Activated B cell treated with CpG ODN at 0.5 μM for 24 hours (primary cell): ENCODE measurements at regions not wholly inside any gene's neighbourhood (a gene's known extent, or its start where the extent isn't known, plus 50 kb on each side); places are given as distances from the start of the nearest gene placed in this dataset.

Experiments
- ATAC-seq: fragments of 200-7000 bp; cut with Tn5 transposase; one replicate; pipeline ENCODE4 v1.10.0; 2021; ENCODE audit warnings: low read depth, mild to moderate bottlenecking, moderate library complexity
- CTCF ChIA-PET: fragments of 350-600 bp; sonication (Branson Sonifier 250); formaldehyde crosslinking; loops from one replicate; lab custom pipeline; 2021; ENCODE audit warnings: antibody characterized with exemption; lab: Charles Lee
- POLR2A ChIA-PET: fragments of 350-600 bp; sonication (Branson Sonifier 250); formaldehyde crosslinking; loops from one replicate; lab custom pipeline; 2021; ENCODE audit warnings: antibody characterized with exemption; lab: Charles Lee
- DNase-seq: peaks from one replicate; pipeline ENCODE4 v3.0.0; 2022
- H3K27ac Mint-ChIP-seq: one replicate; pipeline ENCODE4 v1.8.0; 2020; ENCODE audit warnings: mixed read lengths
- H3K27me3 Mint-ChIP-seq: one replicate; pipeline ENCODE4 v1.8.0; 2021; ENCODE audit warnings: mixed read lengths
- H3K36me3 Mint-ChIP-seq: one replicate; pipeline ENCODE4 v1.8.0; 2021; ENCODE audit warnings: low read depth, mixed read lengths
- H3K4me1 Mint-ChIP-seq: one replicate; pipeline ENCODE4 v1.8.0; 2021; ENCODE audit warnings: mixed read lengths
- H3K4me3 Mint-ChIP-seq: one replicate; pipeline ENCODE4 v1.8.0; 2020; ENCODE audit warnings: mild to moderate bottlenecking, mixed read lengths
- H3K9me3 Mint-ChIP-seq: one replicate; pipeline ENCODE4 v1.8.0; 2020; ENCODE audit warnings: mixed read lengths
- intact Hi-C: fragments of 100-400 bp; cut with micrococcal nuclease; formaldehyde crosslinking; loops from one replicate; pipeline ENCODE4 v1.15.1; 2024
- TF ChIP-seq, protein P1 (sequence below): fragments of 200-600 bp; IDR thresholded peaks from one replicate; pipeline ENCODE4 v1.8.0; 2022; ENCODE audit warnings: antibody characterized with exemption, mild to moderate bottlenecking

DNA sequence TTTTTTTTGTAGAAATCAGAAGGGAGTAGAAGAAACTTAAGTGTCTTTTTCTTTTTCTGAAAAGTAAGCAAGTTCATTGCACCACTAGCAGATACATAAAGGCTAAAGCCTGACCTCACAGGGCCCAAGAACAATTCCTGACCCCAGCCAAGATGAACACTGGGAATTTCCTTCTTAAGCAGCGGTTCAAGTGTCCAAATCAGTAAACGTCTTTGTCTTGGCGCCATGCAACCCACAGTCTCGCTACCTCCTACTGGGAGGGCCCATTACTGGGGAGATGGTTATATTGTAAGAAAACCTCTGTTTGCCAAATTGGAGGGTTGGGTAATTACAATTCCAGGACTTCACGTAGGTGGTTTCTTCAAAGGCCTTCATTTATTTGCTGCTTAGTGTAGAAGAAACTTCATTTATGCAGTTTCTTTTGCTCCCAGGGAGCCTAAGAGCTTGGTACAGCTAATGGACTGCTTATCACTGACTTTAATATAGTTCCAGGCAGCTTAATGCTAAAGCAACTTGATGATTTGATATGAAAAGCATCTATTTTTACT lies 58.3 kb upstream of the ADRB1 start:
- Mint-ChIP-seq H3K27me3 (no peaks in the 10 kb centered on the region), H3K27ac (no peak overlapping the region), H3K4me3 (no peak overlapping the region), H3K9me3 (peaks cover 8% of the 10 kb centered on the region), H3K4me1 (no peaks in the 10 kb centered on the region), H3K36me3 (no peaks in the 10 kb centered on the region)
- POLR2A ChIA-PET: no interaction called here
- DNase-seq (no peak), ATAC-seq (no peak)
- TF ChIP-seq, protein P1, sequence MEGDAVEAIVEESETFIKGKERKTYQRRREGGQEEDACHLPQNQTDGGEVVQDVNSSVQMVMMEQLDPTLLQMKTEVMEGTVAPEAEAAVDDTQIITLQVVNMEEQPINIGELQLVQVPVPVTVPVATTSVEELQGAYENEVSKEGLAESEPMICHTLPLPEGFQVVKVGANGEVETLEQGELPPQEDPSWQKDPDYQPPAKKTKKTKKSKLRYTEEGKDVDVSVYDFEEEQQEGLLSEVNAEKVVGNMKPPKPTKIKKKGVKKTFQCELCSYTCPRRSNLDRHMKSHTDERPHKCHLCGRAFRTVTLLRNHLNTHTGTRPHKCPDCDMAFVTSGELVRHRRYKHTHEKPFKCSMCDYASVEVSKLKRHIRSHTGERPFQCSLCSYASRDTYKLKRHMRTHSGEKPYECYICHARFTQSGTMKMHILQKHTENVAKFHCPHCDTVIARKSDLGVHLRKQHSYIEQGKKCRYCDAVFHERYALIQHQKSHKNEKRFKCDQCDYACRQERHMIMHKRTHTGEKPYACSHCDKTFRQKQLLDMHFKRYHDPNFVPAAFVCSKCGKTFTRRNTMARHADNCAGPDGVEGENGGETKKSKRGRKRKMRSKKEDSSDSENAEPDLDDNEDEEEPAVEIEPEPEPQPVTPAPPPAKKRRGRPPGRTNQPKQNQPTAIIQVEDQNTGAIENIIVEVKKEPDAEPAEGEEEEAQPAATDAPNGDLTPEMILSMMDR: no peak
- intact Hi-C loops: no loop called here
- CTCF ChIA-PET: no interaction called here

DNA sequence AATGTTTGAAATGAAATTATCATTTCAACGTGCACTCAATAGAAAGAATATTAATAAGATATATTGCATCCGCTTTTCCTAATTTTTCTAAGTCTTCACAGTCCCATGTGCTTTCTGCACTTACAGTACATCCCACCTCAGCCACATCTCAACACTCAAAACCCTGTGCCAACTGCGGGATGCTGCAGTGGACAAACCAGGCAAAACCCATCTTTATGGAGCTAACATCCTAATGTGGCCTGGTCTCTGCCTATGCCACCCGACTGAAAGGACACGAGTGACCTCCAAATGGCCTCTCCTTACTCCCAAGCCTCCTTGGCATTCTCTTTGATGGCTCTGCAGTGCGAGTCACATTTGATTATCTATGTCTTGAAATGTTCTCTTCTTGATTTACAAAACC lies 57.4 kb upstream of the ADRB1 start:
- POLR2A ChIA-PET: no interaction called here
- Mint-ChIP-seq H3K4me3 (no peak overlapping the region), H3K4me1 (no peaks in the 10 kb centered on the region), H3K27me3 (no peaks in the 10 kb centered on the region), H3K27ac (no peak overlapping the region), H3K9me3 (peaks cover 8% of the 10 kb centered on the region), H3K36me3 (no peaks in the 10 kb centered on the region)
- DNase-seq: no peak
- intact Hi-C loops: no loop called here
- TF ChIP-seq, protein P1: no peak
- CTCF ChIA-PET: no interaction called here
- ATAC-seq: no peak

DNA sequence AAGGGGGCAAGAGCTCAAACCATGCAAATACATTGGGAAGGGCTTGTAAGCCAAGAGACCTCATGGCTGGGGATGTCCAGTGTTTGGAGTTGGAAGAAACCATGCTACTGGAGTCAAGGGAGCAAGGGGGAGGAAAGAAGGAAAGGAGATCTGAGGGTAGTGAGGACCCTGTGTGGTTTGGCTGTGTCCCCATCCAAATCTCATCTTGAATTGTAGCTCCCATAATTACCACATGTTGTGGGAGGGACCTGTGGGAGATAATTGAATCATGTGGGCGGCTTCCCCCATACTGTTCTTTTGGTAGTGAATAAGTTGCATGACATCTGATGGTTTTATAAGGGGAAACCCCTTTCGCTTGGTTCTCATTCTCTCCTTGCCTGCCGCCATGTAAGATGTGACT lies 56.5 kb upstream of the ADRB1 start:
- Mint-ChIP-seq H3K36me3 (no peaks in the 10 kb centered on the region), H3K9me3 (peaks cover 8% of the 10 kb centered on the region), H3K27ac (no peak overlapping the region), H3K4me1 (no peaks in the 10 kb centered on the region), H3K27me3 (peaks cover 4% of the 10 kb centered on the region), H3K4me3 (no peak overlapping the region)
- TF ChIP-seq, protein P1: no peak
- CTCF ChIA-PET: no interaction called here
- POLR2A ChIA-PET: no interaction called here
- ATAC-seq (no peak), DNase-seq (no peak)
- intact Hi-C loops: no loop called here

DNA sequence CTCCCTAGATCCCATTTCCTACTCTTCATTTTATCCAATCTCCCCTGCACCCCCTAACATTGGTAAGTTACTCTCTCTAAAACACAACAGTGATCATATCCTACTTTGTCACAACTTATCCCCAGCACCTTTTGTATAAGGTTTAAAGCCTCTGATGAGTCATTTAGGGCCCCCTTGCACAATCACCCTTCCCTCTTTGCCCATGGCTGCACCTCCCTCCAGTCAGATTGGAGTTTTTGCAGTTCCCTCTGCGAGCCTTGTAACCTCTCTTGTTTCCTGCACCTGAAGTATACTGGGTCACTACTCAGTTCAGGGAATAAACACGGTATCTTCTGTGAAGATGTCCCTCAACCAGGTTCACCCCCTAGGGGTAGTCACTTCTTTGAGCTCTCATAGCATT lies 55.9 kb upstream of the ADRB1 start:
- ChIA-PET POLR2A (interaction anchor here (0.6 kb wide), 1 partner anchor 15 kb away, joined by 5 read pairs; no protein-coding TSS in a partner anchor), CTCF (no interaction called here)
- H3K27ac Mint-ChIP-seq: no peak overlapping the region
- H3K4me1 Mint-ChIP-seq: no peaks in the 10 kb centered on the region
- ATAC-seq (no peak), DNase-seq (no peak)
- TF ChIP-seq, protein P1: no peak
- H3K36me3 Mint-ChIP-seq: no peaks in the 10 kb centered on the region
- H3K4me3 Mint-ChIP-seq: no peak overlapping the region
- peaks cover 7% of the 10 kb centered on the region for H3K27me3 Mint-ChIP-seq
- intact Hi-C loops: no loop called here
- peaks cover 8% of the 10 kb centered on the region for H3K9me3 Mint-ChIP-seq

DNA sequence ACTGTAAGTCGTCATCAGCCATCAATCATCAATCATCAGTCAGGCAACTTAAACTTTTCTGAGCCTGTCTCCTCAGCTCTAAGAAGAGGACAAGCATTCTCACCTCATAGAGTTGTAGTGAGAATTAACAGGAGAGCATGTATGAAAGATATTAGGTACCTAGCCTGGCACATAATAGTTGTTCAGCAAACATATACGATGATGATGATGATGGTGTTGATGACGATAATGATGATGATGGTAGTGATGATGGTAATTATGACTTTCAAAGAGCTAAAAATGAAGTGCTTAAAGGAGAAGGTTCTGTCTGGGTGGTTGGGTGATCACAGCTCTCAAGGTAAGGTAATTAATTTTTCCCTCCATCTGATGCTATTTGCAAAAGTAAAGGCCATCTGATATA lies 55.1 kb upstream of the ADRB1 start:
- intact Hi-C loops: no loop called here
- H3K27ac Mint-ChIP-seq: no peak overlapping the region
- ChIA-PET POLR2A (no interaction called here), CTCF (no interaction called here)
- no peak for DNase-seq
- H3K27me3 Mint-ChIP-seq: peaks cover 9% of the 10 kb centered on the region
- TF ChIP-seq, protein P1: no peak
- ATAC-seq: no peak
- H3K4me1 Mint-ChIP-seq: peaks cover 4% of the 10 kb centered on the region
- no peak overlapping the region for H3K4me3 Mint-ChIP-seq
- H3K9me3 Mint-ChIP-seq: peaks cover 8% of the 10 kb centered on the region
- no peaks in the 10 kb centered on the region for H3K36me3 Mint-ChIP-seq
